Ectodermal cell (in vitro differentiated cells): ENCODE measurements at regions not wholly inside any gene's neighbourhood (a gene's known extent, or its start where the extent isn't known, plus 50 kb on each side); places are given as distances from the start of the nearest gene placed in this dataset.

Experiments
- H3K27ac ChIP-seq: 2 replicates; pipeline ENCODE4 v1.7.0; 2013; ENCODE audit warnings: mild to moderate bottlenecking, low read depth, low read length; ENCODE audit not compliant: insufficient read depth, poor library complexity, severe bottlenecking
- H3K27me3 ChIP-seq: 2 replicates; pipeline ENCODE4 v1.7.0; 2013; ENCODE audit warnings: mild to moderate bottlenecking, low read length; ENCODE audit not compliant: insufficient read depth, control insufficient read depth, poor library complexity, severe bottlenecking
- H3K36me3 ChIP-seq: one replicate; pipeline ENCODE4 v1.7.0; 2013; ENCODE audit warnings: low read length; ENCODE audit not compliant: control insufficient read depth, insufficient read depth
- H3K4me1 ChIP-seq: one replicate; pipeline ENCODE4 v1.7.0; 2013; ENCODE audit warnings: low read length; ENCODE audit not compliant: control insufficient read depth, insufficient read depth
- H3K4me3 ChIP-seq: 2 replicates; pipeline ENCODE4 v1.7.0; 2013; ENCODE audit warnings: low read depth, low read length, control low read depth; ENCODE audit not compliant: insufficient read depth
- H3K9me3 ChIP-seq: 2 replicates; pipeline ENCODE4 v1.7.0; 2013; ENCODE audit warnings: mild to moderate bottlenecking, low read length, moderate library complexity; ENCODE audit not compliant: control insufficient read depth
- WGBS, 2 experiments: methylation state at CpG; one replicate each; pipeline ENCODE4 v1.1.7; 2013; ENCODE audit warnings: missing lambda C conversion rate in 2 of 2; 5-methylcytosine and 5-hydroxymethylcytosine counted together

- Histone ChIP-seq H3K36me3 (no peaks in the 10 kb centered on the region), H3K4me3 (no peak overlapping the region), H3K27ac (no peak overlapping the region), H3K27me3 (no peaks in the 10 kb centered on the region), H3K4me1 (peaks cover 8% of the 10 kb centered on the region), H3K9me3 (no peaks in the 10 kb centered on the region)
- WGBS, 2 experiments, result 75 to 79% methylated on average over 4 to 5 of the region's 5 CpGs
Observed at GRCh38 chr7:17674943-17675608, 265.2 kb downstream of the SNX13 start.

DNA sequence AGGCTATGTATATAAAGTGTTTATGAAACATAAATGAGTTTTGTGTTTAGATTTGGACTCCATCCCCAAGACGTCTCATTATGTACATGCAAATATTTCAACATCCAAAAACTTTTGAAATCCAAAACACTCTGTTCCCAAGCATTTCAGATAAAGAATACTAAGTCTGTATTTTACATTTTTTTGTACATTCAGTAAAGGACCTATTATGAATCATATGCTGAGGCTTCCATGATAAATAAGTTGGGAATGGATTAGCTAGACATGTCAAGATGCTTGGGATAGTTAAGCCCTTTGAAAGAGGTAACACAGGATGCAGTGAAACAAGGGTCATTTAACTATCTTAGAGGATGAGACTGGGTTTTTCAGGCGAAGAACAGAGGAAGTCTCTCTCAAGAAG, 262.9 kb downstream of the SNX13 start:
- Histone ChIP-seq H3K9me3 (no peaks in the 10 kb centered on the region), H3K36me3 (no peaks in the 10 kb centered on the region), H3K27me3 (no peaks in the 10 kb centered on the region), H3K4me1 (peaks cover 14% of the 10 kb centered on the region), H3K27ac (no peak overlapping the region), H3K4me3 (no peak overlapping the region)
- WGBS, 2 experiments, result 83 to 99% methylated on average over 2 of the region's 2 CpGs

DNA sequence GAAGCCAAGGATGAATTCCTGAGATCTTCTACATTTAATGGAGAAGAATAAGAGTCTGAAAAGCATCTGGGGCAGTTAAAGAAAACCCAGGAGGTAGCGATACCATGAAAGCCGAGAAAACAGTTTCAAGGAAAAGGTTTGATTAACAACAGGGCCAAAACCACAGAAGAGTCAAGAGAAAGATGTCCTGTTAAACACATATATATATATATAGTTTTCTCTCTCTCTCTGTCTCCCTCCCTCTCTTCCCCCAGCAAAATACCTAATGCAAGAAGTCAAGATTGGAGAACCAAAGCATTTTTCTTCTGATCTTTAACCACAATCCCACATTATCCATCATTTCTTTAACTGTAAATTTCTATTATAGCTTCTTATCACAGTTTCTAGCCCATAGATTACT, 261.4 kb downstream of the SNX13 start:
- Histone ChIP-seq H3K9me3 (no peaks in the 10 kb centered on the region), H3K4me1 (peaks cover 14% of the 10 kb centered on the region), H3K27ac (no peak overlapping the region)

DNA sequence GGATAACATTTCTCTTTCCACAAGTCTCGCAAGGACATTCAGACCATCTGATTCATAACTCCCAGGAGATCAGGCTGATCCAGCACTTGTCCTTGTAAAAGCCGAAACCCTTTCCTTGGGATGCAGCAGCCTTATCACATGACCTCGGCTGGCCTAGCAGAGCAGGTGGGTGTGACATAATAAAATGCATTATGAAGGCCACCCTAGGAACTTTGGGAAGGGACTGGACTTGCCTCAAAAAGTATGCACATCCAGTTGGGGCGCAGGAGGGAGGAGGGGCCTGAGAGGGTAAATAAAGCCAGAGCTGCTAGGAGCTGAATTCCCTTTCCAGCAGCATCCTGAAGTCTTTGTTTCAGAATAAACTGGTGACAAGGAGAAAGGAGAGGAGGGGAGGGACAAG, 260.8 kb downstream of the SNX13 start:
- Histone ChIP-seq H3K27ac (no peak overlapping the region), H3K4me3 (no peak overlapping the region), H3K27me3 (no peaks in the 10 kb centered on the region), H3K9me3 (no peaks in the 10 kb centered on the region), H3K36me3 (no peaks in the 10 kb centered on the region), H3K4me1 (peaks cover 14% of the 10 kb centered on the region)
- WGBS, 2 experiments, result 91 to 93% methylated on average over 4 of the region's 4 CpGs

More for the DNA sequence above, 261.4 kb downstream of the SNX13 start:
- Histone ChIP-seq H3K36me3 (no peaks in the 10 kb centered on the region), H3K27me3 (no peaks in the 10 kb centered on the region), H3K4me3 (no peak overlapping the region)
- 81 to 98% methylated on average over 2 of the region's 2 CpGs for WGBS, 2 experiments

- Histone ChIP-seq H3K9me3 (no peaks in the 10 kb centered on the region), H3K27me3 (no peaks in the 10 kb centered on the region), H3K27ac (no peak overlapping the region), H3K4me1 (peaks cover 14% of the 10 kb centered on the region), H3K4me3 (no peak overlapping the region), H3K36me3 (no peaks in the 10 kb centered on the region)
- 53 to 55% methylated on average over 5 to 6 of the region's 6 CpGs for WGBS, 2 experiments
Observed at GRCh38 chr7:17680026-17680425, 260.3 kb downstream of the SNX13 start.

GRCh38 chr7:17680943-17681351, 259.3 kb downstream of the SNX13 start:
- Histone ChIP-seq H3K27ac (no peak overlapping the region), H3K27me3 (no peaks in the 10 kb centered on the region), H3K4me1 (peaks cover 14% of the 10 kb centered on the region), H3K4me3 (no peak overlapping the region), H3K36me3 (no peaks in the 10 kb centered on the region), H3K9me3 (no peaks in the 10 kb centered on the region)
- 65 to 68% methylated on average over 5 of the region's 5 CpGs for WGBS, 2 experiments

GRCh38 chr7:17681965-17682364, 258.3 kb downstream of the SNX13 start:
- peaks cover 14% of the 10 kb centered on the region for H3K4me1 ChIP-seq
- no peaks in the 10 kb centered on the region for H3K27me3 ChIP-seq
- no peaks in the 10 kb centered on the region for H3K9me3 ChIP-seq
- no peak overlapping the region for H3K27ac ChIP-seq
- no peaks in the 10 kb centered on the region for H3K36me3 ChIP-seq
- H3K4me3 ChIP-seq, result no peak overlapping the region
- WGBS, 2 experiments, result 89 to 95% methylated on average over 4 of the region's 4 CpGs

GRCh38 chr7:17682586-17682985, 257.7 kb downstream of the SNX13 start:
- Histone ChIP-seq H3K4me1 (peaks cover 14% of the 10 kb centered on the region), H3K4me3 (no peak overlapping the region), H3K27me3 (no peaks in the 10 kb centered on the region), H3K36me3 (no peaks in the 10 kb centered on the region), H3K27ac (no peak overlapping the region), H3K9me3 (no peaks in the 10 kb centered on the region)
- WGBS, 2 experiments, result 92 to 96% methylated on average over 3 of the region's 3 CpGs

DNA sequence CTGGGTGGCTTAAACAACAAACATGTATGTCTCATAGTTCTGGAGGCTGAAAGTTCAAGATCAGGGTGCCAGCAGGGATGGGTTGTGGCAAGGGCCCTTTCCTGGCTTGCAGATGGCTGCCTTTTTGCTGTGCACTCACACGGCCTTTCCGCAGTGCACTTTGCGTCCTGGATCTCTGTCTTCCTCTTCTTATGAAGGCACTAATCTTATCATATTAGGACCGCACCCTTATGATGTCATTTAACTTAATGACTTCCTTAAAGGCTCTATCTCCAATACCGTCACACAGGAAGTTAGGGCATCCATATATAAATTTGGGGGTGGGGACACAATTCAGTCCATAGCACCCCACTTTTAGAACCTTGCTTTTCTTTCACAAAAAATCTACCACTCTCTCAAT, 255.2 kb downstream of the SNX13 start:
- Histone ChIP-seq H3K27ac (no peak overlapping the region), H3K4me3 (no peak overlapping the region), H3K27me3 (no peaks in the 10 kb centered on the region), H3K4me1 (peaks cover 6% of the 10 kb centered on the region), H3K36me3 (no peaks in the 10 kb centered on the region), H3K9me3 (no peaks in the 10 kb centered on the region)
- WGBS, 2 experiments, result 93 to 97% methylated on average over 5 of the region's 5 CpGs

- Histone ChIP-seq H3K27me3 (no peaks in the 10 kb centered on the region), H3K4me3 (no peak overlapping the region), H3K9me3 (no peaks in the 10 kb centered on the region), H3K36me3 (no peaks in the 10 kb centered on the region), H3K27ac (no peak overlapping the region), H3K4me1 (no peaks in the 10 kb centered on the region)
- 94 to 100% methylated on average over 1 to 2 of the region's 2 CpGs for WGBS, 2 experiments
Observed at GRCh38 chr7:17687361-17687760, 252.9 kb downstream of the SNX13 start.
